ENCODE measurements at regions not wholly inside any gene's neighbourhood (a gene's known extent, or its start where the extent isn't known, plus 50 kb on each side); places are given as distances from the start of the nearest gene placed in this dataset.

DNA sequence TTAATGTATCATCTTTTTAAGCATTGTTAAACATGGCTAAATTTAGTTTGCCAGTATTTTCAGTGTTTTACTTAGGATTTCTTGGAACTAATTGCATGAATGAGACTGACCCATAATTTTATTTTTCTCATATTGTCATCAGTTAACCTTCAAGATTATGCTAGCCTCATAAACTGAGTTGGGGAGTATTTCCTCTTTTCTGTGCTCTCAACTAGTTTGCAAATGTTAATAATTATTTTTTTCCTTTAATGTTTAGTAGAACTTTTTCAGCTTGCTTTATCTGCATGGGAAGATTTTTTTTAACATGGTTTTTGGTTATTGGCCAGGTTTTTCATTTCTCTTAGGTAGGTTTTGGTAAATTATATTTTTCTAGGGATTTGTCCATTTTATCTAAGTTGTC, 235.4 kb upstream of the SESN3 start:
- no peak for DNase-seq

DNA sequence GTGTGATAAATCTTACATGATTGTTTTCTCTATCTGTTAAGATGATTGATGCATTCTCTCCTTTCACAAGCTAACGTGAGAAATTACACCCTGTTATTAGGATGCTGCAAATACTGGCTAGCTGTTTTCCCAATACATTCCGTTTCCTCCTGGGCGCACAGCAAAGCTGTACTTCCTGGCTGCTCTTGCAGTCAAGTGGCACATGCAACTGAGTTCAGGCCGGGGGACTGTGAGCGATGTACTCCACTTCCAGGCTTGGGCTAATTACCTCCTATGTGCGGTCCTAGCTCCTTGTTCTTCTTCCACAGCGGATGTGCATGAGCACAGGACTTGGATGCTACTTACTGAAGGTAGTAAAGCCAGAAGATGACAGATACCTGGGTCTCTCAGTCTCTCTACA, 234.9 kb upstream of the SESN3 start:
- no peak for DNase-seq

- DNase-seq = no peak
Observed at GRCh38 chr11:95461858-95462257, 230.9 kb upstream of the SESN3 start.

- no peak for DNase-seq
Observed at GRCh38 chr11:95461348-95461747, 230.3 kb upstream of the SESN3 start.

DNA sequence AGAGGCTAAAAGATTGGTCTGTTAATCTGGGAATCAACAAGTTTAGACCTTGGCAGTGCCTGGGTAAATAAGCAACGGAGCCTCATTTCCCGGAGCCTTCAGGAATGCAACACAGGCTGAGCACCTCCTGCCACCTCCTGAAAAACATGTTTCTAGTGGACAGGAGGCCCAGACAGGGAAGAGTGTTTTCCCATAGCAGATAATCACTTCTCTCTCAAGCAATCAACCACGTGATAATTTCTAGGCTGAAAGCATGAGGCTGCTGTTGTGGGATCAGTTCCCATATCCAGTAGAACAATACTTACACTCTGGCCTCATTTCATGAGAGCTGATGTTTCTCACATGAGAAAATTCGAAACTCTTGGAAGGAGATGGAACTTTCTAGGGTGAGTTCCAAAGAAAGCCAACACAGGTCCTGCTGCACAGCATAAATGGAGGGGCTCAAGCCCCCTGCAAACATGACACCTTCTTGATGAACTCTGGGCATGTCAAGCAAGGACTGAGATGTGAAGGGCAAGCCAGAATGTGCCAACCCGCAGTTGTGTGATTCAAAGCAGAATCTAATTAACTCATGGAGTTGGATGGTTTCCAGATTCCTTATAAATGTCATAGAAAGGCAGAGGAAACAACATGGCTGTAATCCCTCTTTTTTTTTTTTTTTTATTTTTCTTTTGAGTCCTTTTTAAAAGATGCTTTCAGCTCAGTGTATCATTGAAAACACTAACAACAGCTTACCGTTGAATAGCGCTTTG, 228.5 kb upstream of the SESN3 start:
- DNase-seq = no peak

DNA sequence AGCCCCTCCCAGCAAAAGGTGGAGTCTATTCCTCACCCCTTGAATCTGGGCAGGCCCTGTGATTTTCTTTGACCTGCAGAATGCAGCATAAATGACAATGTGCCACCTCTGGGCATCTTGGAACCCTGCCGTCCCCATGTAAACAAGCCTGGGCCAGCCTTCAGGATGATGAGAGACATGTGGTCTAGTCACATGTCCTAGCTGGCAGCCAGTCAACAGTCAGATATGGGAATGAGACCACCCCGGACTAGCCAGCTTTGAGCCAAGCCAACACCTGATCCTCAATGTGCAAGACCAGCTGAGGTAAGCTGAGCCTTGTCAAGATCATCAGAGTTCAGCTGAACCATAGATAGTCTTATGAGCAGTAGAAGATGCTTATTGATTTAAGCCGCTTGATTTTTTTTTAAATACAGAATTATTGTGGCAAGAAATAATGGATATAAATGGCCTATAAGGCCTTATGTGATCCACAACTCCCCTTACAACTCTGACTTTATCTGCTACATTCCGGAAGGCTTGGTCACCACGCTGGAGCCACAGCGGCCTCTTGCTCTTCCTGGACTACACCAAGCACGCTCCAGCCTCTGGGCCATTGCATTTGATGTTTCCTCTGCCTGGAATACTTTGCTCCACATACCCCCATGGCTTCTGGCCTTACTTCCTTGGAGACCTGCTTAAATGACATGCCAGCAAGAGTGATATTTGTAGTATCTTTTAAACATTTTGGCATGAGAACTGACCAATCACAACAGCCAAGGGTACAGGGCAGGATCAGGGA, 225.9 kb upstream of the SESN3 start:
- no peak for DNase-seq

DNA sequence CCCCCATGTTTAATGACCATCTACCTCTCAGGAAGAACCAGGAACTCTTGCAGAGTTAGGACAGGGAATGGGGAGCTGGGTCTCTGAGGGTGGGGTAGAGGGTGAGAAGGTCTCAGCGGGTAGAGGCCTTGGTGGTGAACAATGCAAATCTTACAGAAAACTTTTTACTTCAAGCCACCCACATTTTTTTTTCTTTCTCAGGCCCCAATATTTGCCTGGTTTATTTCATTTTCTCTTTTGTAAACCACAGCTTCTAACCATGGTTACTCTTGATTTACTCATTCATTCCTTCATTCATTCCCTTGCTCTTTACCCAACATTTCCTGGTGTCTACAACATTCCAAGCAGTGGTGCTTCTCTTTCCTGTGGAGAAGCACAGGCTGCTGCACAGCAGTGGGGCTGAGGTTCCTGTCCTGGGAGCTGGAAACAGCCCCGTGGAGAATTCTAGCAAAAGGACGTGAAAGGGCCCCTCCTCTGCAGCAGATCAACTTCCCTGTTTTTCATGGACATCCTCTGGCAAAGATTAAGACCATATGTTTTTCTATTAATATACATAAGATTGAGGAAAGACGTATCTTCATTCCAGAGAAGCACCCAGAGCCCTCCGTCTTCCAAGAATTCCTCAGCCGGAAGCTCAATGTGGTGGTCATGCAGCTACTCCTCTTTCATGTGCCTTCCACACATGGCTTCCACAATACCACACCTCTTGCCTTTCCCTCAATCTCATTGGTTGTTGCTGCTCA, 224.4 kb upstream of the SESN3 start:
- DNase-seq = no peak

DNA sequence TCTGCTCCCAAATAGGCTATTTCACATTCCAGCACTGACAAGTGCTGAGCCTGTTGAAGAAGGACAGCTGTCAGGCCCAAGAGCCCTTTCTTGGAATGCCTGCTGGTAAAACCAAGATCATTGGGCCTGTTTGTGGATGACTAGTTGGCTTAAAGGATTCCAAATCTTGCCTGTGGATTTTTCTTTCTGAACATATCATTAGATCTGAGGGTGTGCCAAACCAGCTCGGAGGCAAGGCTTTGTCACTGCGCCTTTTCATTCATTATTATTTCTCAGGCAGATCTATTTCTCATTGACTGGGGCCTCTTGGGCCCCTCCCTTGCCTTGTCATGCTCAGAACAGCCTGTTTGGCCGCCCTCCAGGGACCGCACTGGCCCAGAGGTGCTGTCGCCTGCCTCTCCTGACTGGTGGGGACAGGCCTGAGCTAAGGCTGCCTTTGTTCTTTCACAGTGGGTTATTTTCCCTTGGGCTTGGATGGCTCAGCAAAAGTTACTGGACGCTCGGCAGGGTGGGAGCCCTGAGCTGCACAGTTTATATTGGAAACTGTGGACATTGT, 222.7 kb upstream of the SESN3 start:
- no peak for DNase-seq

GRCh38 chr11:95451682-95452081, 220.7 kb upstream of the SESN3 start:
- DNase-seq = no peak

- DNase-seq = no peak
Observed at GRCh38 chr11:95451261-95451660, 220.3 kb upstream of the SESN3 start.

DNA sequence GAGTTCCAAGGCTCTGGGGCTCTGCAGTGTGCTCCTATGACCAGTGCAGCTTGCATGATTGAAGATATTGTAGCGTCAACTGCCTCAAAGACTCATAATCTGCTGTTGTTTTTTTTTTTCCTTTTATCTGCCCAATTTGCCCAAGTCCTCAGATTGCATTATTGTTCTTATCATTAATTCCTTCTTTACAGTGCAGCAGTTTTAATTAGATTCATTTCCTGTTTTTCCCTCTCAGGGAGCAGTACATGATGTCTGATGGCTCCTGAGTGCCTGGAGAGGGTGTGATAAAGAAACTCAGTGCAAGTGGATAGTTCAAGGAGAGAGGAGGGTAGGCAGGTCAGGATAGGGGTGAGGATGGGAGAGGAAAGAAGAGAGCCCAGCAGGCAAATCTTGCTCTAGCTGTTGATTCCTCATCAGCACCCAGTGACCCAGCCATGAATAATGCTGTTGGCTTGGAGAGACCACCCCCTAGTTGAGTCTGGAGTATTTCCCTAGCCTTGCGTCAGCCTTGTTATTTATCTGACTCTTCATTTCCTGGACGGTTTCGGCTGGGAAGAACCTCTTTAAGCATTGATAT, 219.6 kb upstream of the SESN3 start:
- DNase-seq = no peak

DNA sequence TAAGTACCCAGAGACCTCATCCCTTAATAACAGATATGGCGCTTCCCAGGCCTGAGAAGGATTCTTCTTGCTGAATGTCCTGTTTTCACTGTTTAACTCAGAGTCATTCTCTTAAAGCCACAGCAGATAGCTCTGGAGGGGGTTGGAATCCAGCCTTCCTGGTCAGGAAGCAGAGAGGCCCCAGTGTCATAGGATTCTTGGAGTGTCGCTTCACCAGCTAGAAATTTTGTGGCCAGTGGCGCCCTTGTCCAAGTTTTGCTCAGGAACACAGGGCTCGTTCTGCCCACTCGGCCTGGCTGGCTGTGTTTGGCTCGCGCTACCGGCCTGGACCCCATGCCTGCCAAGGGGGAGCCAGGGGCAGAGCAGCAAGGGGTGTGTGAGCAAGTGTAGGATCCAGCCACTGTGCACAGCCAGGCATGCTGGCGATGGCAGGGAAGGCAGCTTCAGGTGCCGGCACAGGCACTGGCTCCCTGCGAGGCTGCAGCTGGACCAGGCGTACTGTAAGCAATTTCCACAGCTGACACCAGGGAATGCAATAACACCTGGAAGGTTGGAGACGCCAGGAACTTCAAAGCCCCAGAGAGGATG, 214.8 kb upstream of the SESN3 start:
- no peak for DNase-seq

GRCh38 chr11:95444309-95445241, 213.6 kb upstream of the SESN3 start:
- DNase-seq = no peak

DNA sequence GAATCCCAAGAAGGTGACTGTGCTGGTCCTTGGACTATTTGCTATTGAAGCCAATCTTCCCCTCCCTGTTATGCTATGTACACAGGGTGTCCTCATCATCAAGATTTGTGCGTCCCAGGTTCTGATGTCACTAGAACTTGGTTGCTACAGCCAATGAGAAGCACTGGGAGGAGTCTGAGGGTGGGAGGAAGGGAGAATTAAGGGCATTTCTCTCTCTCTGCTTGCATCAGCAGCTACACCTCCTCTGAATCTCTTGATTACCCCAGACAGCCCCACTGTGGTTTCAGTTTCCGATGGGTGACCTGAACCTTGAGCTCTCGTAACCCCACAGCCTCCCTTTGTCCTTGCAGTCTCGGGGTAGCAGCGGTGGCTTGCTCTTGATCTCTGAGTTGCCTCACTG, 212.4 kb upstream of the SESN3 start:
- DNase-seq = no peak

- DNase-seq = no peak
Observed at GRCh38 chr11:95442531-95443050, 211.6 kb upstream of the SESN3 start.

GRCh38 chr11:95435628-95436353, 204.8 kb upstream of the SESN3 start:
- no peak for DNase-seq

DNA sequence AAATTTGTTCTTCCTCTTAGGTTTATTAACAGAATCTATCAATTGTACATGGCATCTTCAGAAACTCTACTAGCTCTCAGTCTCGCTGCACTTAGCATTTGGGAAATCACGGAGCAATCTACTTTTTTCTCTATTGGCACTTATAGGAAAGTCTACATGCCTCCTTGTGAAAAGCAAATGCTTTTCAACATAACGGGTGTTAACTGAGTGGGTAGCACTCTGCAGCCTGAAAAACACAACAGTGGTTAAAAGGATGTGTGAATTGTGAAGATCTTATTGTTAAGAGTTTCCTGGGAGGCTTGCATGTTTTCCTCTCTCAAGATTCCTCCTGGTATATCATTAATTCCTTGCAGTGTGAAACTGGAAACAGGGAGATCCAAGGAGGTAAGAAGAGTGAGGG, 204.2 kb upstream of the SESN3 start:
- DNase-seq = no peak

- DNase-seq = no peak
Observed at GRCh38 chr11:95434489-95435057, 203.6 kb upstream of the SESN3 start.

DNA sequence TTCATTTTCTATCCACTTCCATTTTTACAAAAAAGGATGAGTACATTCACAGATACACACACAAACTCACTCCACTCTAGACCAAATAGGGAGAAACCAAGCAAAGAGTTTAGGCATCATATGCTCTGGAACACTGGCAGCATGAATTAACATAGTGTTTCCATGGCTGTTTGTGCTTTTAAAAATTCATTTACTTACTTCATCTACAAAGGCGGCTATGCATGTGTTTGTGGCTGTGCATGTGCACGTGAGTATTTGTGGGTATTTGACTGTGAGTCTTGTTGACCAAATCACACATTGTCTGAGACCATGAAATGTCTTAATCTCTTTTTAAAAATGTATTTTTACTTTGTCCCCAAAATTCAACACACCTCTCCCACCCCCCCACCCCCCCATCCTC, 203.0 kb upstream of the SESN3 start:
- no peak for DNase-seq
